ENCODE measurements at regions not wholly inside any gene's neighbourhood (a gene's known extent, or its start where the extent isn't known, plus 50 kb on each side); places are given as distances from the start of the nearest gene placed in this dataset.

DNA sequence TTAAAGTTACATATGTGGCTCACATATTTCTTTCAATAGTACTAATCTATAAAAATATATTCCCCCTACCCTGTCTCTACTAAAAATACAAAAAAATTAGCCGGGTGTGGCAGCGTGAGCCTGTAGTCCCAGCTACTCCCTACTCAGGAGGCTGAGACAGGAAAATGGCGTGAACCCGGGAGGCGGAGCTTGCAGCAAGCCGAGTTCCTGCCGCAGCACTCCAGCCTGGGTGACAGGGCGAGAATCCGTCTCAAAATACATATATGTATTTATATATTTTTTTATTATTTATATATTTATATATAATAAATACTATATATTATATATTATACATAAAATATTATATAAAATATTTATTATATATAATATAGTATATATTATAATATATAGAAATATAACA lies 69.7 kb upstream of the GRM3 start:
- TF ChIP-seq, protein P1, sequence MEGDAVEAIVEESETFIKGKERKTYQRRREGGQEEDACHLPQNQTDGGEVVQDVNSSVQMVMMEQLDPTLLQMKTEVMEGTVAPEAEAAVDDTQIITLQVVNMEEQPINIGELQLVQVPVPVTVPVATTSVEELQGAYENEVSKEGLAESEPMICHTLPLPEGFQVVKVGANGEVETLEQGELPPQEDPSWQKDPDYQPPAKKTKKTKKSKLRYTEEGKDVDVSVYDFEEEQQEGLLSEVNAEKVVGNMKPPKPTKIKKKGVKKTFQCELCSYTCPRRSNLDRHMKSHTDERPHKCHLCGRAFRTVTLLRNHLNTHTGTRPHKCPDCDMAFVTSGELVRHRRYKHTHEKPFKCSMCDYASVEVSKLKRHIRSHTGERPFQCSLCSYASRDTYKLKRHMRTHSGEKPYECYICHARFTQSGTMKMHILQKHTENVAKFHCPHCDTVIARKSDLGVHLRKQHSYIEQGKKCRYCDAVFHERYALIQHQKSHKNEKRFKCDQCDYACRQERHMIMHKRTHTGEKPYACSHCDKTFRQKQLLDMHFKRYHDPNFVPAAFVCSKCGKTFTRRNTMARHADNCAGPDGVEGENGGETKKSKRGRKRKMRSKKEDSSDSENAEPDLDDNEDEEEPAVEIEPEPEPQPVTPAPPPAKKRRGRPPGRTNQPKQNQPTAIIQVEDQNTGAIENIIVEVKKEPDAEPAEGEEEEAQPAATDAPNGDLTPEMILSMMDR (IDR thresholded peaks at IDR 0.05; ENCODE audit: borderline replicate concordance, extremely low read depth, low read length, poor library complexity, severe bottlenecking) = no peak
- TF ChIP-seq EZH2 (IDR thresholded peaks at IDR 0.05; ENCODE audit: borderline replicate concordance, low read depth, low read length, severe bottlenecking) = no peak
